HG03064 (cell line): ENCODE measurements at regions not wholly inside any gene's neighbourhood (a gene's known extent, or its start where the extent isn't known, plus 50 kb on each side); places are given as distances from the start of the nearest gene placed in this dataset.
"Not testable (repeated sequence)": the region's sequence is repeated elsewhere in the genome, so short reads cannot be mapped to it uniquely, and the experiment has no call there.

Experiments
- ATAC-seq: cut with Tn5 transposase; IDR thresholded peaks from one replicate; pipeline ENCODE4 v1.9.1; 2021; ENCODE audit warnings: low read depth; ENCODE audit not compliant: unreplicated experiment

- no peak for ATAC-seq
These were observed 259.5 kb upstream of the IRS2 start for GRCh38 chr13:110045919-110046318.

DNA sequence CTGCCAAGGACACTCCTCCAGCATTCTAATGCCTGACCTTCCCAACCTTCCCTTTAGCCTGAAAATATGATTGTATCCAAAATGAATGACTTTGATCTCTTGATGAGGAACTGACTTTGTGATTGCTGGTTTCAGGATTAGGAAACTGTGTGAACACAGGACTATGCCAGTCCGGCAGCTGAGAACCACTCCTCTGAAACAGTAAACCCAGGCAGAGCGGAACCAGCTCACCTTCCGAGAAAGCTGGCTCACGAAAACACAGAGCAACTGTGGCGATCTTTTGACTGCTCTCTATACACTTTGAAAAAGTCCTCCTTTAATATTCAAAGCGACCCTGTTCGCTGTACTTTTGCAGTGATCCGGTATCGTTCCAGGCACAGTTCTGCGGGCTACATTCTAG is 258.8 kb upstream of the IRS2 start:
- no peak for ATAC-seq

GRCh38 chr13:110044551-110045111 is 258.2 kb upstream of the IRS2 start:
- no peak for ATAC-seq

DNA sequence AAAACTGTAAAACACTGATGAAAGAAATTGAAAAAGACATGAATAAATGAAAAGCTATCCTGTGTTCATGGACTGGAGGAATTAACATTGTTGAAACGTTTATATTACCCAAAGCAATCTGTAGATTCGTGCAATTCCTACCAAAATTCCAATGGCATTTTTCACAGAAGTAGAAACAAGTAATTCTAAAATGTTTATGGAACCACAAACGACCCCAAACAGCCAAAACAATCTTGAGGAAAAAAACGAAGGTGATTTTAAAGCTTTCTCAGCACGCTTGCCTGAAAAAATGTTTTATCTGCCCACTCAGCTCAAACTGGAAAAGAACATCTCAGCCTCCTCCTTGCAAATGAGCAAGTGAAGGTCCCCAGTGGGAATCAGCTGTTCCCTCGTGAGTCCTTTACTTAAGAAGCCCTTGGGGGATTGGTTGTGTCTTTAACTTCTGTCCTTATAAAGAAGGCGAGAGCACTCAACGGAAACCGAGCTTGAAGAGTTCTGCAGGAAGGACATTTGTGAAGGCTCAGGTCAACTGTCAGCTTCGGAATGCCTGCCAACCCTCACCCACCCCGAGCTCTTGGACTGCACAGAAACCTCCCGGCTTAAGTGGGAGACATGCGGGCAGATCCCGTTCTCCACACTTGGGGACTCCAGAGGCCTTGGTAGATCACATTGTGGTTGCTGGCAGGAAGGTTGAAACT is 256.0 kb upstream of the IRS2 start:
- ATAC-seq = no peak

- not testable (repeated sequence) for ATAC-seq
These were observed 255.3 kb upstream of the IRS2 start for GRCh38 chr13:110041638-110042037.

DNA sequence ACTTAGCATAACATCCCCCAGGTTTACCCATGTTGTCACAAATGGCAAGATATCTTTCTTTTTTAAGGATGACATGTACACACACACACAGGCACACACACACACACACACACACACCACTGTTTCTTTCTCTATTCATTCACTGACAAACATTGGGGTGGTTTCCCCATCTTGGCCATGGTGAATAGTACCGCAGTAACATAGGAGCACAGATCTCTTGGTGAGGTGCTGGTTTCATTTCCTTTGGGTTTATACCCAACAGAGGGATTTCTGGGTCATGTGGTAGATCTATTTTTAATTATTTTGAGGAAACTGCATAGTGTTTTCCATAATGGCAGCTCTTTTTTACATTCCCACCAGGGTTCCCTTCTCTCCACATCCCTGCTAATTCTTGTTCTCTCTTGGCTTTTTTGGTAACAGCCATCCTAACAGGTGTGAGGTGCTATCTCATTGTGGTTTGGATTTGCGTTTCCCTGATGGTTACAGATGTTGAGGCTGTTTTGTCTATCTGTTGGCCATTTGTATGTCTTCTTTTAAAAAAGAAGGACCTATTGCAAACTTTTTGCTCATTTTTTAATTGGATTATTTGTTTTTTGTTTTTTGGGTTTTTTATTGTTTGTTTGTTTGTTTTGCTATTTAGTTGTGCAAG is 251.7 kb upstream of the IRS2 start:
- no peak for ATAC-seq

- no peak for ATAC-seq
These were observed 249.7 kb upstream of the IRS2 start for GRCh38 chr13:110036060-110036459.

- no peak for ATAC-seq
These were observed 247.7 kb upstream of the IRS2 start for GRCh38 chr13:110034031-110034549.

DNA sequence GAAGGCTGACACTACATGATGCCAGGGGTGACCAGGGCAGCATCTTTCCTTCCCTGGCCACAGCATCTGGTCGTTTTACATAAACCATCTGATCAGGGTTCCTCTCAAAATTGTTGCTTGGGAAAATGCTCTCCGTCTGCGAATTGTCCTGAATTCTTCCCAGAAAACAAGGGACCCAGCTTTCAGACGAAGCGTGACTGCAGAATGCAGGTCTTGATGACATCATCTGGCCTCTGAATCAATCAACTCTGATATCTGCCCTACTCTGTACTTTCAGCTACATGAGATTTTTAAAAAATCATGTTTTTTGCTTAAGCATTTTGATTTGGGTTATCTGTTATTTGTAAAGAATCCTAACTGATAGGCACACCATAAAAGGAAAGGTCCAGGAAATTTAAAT is 246.6 kb upstream of the IRS2 start:
- no peak for ATAC-seq

DNA sequence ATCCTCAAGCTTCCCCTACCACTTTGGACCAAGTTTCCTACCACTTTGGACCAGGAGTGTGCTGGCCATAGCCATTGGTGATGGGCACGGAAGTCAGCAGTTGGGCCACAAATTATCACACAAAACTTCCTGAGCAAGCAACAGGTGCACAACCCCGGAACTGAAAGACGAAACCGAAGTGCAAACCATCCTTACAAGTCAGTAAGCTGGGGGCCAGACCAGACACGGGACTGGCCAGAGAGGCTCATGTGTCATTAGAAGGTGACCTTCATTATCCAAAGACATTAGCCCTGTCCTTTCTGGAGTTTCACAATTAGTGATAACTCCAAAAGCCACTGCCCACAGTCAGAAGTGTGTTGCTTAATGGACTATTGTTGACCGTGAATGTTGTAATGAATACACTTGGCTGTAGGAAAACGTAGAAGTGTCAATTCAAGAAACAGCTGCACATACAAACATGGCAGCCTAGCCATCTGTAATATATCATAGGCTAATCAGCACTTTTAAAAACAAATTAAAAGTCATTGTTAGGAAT is 244.1 kb upstream of the IRS2 start:
- ATAC-seq = no peak

GRCh38 chr13:110028838-110029621 is 242.6 kb upstream of the IRS2 start:
- no peak for ATAC-seq

GRCh38 chr13:110028311-110028710 is 241.9 kb upstream of the IRS2 start:
- no peak for ATAC-seq

DNA sequence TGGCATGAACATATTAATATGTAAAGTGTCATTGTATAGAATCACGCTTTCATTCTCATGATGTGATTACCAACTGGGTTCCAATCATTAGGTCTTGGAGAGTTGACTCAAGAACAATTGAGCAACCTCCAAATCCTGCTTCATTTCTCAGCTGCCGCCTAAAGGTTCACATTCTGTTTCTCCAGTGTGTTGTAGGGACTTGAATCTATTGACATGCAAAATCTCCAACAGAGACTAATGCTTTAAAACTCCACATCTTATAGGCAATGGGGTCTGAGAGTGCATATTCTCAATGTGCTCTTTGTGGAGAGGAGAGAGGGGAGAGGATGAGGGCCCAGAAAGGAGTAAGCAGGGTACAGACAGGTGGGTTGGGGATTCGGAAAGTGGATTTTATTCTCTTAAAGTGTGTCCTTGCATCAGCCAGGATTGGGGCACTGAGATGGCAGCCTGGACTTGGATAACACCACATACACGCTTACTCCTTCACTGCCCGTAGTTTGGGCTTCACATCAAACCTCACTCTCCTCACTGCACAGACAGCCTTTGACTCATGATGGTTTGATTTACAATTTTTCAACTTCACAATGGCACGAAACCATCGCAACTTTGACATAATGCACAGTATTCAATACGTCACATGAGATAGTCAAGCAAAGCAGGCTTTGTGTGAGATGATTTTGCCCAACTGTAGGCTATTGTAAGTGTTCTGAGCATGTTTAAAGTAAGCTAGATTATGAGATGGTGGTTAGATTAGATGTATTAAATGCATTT is 241.3 kb upstream of the IRS2 start:
- no peak for ATAC-seq

DNA sequence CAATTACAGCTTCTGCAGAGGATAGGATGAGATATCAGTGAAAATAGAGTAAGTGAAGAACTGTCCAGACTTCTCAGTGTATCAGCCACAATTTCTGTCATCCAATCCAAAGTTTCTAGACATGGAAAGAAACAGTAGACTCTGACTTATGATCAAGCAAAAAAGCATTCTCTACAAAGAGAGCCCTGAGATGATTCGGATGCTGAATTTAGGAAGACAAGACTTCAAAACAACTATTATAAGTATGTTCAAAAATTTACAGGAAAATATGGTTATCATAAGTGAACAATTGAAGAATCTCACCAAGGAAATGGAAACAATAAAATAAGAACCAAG is 238.2 kb upstream of the IRS2 start:
- no peak for ATAC-seq

DNA sequence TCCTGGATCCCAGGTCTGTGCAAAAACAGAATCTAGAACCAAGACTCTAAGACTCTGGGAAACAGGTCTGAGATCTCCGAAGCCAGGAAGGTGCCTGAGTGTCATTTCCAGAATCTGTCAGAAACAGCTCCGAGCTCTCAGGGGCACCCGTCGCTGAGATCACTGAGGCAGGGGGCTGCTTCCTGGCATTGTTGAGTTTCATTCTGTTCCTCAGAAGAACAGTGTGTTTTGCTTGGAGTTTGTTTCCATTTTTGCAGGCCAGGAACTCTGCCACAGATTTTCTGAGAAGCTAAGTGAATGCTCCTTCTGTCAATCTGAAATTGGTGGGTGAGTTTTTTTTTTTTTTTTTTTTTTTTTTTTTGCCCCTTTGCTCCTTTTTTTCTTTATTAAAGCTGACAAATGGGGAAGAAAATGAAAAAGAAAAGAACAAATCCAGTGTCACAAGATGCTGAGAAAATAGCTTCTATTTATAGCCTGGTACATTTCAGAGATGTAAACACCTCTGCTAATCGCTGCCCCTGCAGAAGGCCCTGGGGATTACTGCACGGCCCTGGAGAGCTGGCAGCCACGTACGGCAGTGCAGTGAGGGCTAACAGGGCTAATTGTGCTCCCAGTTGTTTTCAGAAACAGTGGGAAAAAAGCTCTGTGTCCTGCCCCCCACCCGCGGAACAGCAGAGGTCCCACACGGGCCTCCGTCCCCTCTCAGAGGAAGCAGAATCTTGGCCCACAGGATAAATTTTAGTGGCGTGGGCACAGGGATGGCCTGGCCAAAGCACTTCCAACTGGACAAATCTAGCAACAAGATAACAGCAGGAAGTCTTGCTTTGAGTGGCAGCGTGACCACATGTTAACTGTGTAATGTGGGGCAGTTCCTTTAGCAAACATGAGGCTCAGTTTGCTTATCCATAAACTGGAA is 237.6 kb upstream of the IRS2 start:
- ATAC-seq = no peak

DNA sequence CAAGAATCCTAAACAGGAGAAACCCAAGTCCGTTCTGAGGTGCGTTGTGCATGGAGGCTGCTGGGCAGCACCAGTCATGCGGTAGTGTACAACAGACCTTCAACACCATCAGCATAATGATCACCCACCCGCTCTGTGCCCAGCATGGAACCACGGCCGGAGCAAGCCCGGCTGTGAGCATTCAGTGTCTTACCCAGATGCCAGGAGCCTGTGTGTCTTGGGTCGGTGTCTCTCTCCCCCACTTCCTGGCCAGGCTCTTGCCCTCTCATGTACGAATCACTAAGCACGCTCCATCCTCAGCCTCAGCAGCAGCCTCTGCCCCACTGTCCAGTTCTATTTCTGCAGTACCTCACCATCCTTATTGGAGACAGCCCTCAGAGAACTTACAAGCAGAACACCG is 231.6 kb upstream of the IRS2 start:
- no peak for ATAC-seq

DNA sequence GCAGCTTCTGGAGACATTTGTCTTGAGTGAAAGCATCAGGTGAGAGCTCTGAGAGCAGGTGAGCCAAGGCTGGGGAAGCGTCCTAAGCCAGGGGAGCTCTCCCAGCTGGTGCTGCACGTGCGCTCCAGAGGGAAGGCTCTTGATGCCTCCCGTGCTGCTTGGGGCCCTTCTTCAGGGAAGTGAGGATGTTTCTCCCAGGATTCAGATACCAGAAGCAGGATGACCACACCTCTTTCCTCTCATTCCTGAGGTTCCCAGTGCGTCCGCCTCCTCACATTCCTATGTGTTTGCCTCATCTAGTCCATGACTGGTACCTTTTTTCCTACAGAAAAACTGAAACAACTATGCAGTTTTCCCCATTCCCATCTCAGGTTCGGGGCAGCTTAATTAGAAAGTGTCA is 231.0 kb upstream of the IRS2 start:
- no peak for ATAC-seq

GRCh38 chr13:110015253-110015652 is 228.9 kb upstream of the IRS2 start:
- ATAC-seq = no peak

DNA sequence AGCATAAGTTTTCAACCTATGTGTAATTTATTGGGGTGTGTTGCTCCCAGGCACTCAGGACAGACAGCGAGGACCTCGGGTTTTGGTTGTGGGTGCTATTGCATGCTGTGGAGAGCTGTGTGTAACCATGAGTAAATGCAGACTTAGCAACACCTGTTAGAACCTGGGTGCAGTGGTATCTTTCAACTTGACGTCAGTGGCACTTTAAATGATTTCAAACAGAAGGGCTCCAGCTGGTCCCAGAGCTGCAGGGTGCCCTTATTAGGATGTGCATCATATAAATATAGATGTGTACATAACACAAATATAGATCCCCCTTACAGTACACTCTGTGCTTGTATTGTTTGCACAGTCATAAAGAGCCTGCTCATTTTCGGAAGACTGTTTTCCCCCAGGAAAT is 228.3 kb upstream of the IRS2 start:
- ATAC-seq = no peak
